GM19372 (cell line): ENCODE measurements at regions not wholly inside any gene's neighbourhood (a gene's known extent, or its start where the extent isn't known, plus 50 kb on each side); places are given as distances from the start of the nearest gene placed in this dataset.
"Not testable (repeated sequence)": the region's sequence is repeated elsewhere in the genome, so short reads cannot be mapped to it uniquely, and the experiment has no call there.

ENCODE experiments used
- ATAC-seq: cut with Tn5 transposase; IDR thresholded peaks from one replicate; pipeline ENCODE4 v1.9.1; 2021; ENCODE audit warnings: mild to moderate bottlenecking, low read depth, moderate library complexity; ENCODE audit not compliant: unreplicated experiment

- ATAC-seq, result no peak
These were observed 691.8 kb upstream of the CHAC2 start for GRCh38 chr2:53075760-53076159.

DNA sequence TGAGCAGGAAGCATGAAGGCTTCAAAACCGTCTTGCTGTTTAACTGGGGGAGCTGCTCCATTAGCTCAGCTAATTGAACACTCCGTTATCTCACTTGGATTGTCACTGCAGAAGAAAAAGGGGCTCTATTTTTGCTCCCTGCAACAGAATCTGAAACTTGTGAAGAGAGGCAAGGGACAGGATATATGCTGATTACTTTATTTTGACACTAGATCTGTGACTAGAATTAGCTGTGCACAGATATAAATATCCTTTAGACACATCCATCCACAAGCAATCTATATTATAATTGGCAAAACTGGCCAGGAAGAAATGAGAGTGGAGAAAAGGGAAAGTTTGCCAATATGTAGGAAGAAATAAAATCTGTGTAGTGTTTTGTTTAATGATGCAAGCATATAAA lies 700.1 kb upstream of the CHAC2 start:
- no peak for ATAC-seq

DNA sequence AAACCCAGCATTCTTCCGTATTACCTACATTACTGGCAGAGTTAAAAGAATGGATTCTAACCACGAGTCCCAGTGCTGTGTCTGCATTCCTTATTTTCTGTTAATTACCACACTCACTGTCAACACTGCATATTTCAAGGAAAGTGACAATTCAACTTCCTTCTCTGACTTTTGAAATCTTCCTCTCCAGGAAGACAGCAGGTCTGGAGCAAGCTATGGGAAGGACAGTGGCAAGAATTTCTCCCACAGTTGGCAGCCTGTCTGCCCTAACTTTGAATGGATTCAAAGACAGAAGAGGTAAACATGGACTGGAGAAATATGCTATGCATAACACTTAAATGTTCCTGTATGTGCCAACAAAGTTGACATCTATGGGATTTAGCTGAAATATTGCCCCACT lies 700.5 kb upstream of the CHAC2 start:
- no peak for ATAC-seq

DNA sequence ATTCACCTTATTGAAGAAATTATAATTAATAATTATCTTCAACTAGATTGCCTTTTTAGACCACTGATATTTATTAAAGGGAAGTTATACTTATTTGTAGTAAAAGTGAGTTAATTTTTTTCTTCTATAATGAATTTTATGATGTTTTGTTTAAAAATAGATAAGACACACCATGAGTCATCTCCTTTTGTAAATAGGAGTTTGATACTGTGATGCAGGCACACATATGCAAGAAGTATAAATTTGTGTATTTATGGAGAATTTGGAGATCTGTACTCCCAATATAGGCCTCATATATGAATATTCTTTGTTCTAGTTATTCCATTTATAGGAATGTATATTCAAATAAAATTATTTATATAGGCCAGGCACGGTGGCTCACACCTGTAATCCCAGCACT lies 703.5 kb upstream of the CHAC2 start:
- no peak for ATAC-seq

- ATAC-seq, result no peak
These were observed 709.1 kb upstream of the CHAC2 start for GRCh38 chr2:53058526-53058925.

DNA sequence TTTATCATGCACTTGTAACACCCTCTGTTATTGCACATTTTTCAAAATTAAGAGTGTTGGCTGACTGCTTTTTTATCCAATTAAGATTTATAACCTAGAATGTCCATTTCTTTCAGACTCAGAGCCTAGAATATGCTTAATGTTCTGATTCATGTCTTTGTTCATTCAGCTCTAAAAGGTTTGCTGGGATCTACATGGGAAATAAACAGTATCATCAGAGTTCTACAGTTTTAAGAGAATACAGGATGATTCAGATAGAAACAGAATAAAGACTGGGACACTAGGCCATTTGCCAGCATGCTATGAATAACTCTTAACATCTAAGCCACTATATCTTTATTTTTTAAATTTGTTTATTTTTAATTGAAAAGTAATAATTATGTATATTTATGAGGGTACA lies 713.7 kb upstream of the CHAC2 start:
- ATAC-seq, result no peak

DNA sequence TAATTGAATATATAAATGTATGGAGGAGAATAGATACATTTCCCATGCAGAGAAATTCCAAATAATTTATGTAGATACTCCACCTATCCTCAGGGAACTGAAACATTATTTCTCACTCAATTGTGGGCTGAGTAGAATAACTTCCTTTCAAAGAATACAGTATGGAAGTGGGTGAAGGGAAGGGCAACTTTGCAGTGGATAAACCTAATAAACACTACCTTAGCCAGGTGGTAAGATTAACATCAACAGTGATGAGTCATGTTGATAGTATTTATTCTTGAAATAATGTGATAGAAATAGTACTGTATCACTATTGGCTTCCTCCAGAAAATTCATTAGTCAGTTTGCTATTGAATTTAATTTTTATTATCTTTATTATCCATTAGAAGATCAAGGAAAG lies 716.4 kb upstream of the CHAC2 start:
- ATAC-seq, result no peak

GRCh38 chr2:53040536-53041229 lies 726.9 kb upstream of the CHAC2 start:
- ATAC-seq, result no peak

GRCh38 chr2:53036196-53036595 lies 731.4 kb upstream of the CHAC2 start:
- ATAC-seq, result no peak

DNA sequence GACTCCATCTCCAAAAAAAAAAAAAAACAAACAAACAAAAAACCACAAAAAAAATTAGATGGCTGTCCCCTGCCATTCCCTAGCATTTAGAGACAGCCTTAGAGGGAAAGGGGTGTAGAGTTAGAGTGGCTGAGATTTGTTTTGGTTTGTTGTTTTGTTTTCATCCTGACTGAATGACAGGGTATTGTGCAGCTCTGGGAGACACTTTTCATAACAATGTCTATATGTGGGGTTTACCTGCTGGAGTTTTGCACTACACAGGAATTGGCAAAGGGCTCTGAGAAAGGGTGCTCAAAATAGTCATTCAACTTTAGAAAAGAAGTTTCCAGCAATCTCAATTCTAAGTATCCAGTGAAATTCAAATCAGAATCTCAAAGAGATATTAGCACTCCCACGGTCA lies 732.5 kb upstream of the CHAC2 start:
- ATAC-seq, result no peak

- no peak for ATAC-seq
These were observed 734.2 kb upstream of the CHAC2 start for GRCh38 chr2:53033411-53033810.

GRCh38 chr2:53028746-53029423 lies 738.7 kb upstream of the CHAC2 start:
- ATAC-seq, result no peak

- no peak for ATAC-seq
These were observed 739.4 kb upstream of the CHAC2 start for GRCh38 chr2:53028225-53028624.

DNA sequence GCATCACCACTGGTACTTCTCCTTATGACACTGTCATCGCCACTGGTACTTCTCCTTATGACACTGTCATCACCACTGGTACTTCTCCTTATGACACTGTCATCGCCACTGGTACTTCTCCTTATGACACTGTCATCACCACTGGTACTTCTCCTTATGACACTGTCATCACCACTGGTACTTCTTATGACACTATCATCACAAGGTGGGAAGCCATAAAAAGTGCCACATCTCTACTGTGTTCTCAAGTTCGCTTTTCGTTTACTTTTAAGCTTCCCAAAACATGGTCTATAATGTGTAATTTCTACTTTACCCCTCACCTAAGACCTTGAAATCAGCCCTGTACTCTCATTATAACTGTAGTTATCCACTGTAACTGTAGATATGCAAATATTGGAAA lies 745.4 kb upstream of the CHAC2 start:
- ATAC-seq, result not testable (repeated sequence)

DNA sequence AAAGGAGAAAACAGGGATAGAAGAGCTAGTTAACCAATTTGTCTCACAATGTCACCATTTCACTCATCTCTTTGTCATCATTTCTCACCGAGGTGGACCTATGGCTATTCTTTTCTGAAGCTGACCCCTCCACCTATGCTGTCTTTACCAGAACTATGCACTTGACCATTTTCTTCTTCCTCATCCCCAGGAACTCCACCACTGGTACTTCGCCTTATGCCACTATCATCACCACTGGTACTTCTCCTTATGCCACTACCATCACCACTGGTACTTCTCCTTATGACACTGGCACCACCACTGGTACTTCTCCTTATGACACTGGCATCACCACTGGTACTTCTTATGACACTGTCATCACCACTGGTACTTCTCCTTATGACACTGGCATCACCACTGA lies 745.8 kb upstream of the CHAC2 start:
- ATAC-seq, result no peak

DNA sequence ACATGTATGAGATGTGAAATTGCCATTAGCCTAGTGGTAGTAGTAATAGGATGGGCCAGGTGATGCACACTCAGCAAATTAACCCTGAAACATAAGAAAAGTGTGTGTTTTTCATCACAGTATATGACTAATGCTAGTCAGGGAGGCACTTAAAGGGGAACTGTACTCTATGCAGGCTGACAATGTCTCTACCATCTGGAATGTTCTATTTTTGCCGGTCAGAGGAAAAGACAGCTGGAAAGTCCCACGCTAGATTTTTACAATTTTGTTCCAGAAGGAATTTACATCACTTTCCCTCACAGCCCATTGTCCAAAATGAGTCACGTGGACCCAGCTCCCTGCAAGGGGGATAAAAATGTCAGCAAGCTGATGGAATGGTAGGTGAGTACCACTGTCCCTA lies 746.3 kb upstream of the CHAC2 start:
- ATAC-seq, result no peak

DNA sequence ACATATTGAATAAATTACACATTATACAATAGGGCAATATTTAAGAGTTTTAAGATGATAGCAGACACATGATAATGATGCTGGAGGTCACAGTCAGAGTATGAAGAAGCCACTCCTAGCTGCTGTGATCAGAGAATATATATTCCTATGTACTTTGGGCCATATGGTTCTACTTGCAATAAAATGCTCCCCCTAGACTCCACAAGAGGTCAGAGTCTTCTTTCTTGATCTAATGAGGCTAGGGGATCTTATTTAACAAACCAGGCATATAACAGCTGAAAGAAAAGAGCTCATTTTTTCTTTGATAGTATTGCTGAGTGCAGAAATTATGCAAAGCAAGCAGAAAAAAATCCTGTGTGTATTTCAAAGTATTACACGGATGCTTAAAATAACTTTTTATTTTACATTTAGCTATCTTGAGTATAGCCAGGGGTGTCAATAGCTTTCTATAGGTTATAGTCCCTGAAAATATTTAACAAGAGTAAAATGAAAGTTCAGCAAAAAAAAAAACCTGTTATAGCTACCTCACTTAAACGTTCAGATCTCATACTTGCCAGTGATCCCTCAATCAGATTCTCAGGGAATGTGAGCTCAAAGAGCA lies 748.7 kb upstream of the CHAC2 start:
- no peak for ATAC-seq

GRCh38 chr2:53006980-53007379 lies 760.6 kb upstream of the CHAC2 start:
- ATAC-seq, result no peak

DNA sequence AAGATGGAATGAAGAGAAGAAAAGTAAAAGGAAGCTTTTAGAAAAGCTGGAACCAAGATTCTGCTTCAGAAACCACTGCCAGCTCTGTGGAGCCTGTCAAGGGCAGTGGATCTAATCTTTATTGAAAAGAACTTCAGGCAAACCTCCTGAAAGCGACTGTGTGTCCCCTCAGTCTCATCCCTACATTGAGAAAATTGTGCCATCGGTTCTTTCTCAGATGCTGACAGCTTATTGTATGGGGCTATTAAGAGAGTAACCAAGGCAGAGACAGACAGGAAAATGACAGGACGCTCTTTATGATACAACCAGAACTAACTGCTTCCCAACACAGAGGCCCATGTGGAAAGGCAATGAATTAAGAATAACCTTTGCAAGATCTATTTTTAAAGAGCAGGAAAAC lies 763.2 kb upstream of the CHAC2 start:
- ATAC-seq, result no peak

DNA sequence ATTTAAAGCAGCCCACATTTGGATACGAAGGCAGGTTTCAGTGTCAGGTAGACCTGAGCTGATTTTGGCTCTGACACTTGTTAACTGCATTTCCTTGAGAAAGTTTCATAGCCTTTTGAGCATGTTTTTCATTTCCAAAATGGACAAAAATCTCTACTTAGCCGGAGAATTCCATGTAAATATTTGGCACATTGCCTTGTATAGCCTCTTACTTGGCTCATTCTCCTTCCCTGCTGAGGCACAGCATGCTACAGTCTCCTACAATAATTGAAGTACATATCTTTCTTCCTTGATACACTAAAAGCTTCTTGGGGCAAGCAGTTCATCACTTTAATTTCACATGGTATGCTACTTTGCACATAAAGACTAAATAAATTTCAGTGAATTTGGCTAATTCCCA lies 772.2 kb upstream of the CHAC2 start:
- no peak for ATAC-seq

- peak; percentile 74 for ATAC-seq
These were observed 791.3 kb upstream of the CHAC2 start for GRCh38 chr2:52976143-52976949.
